ENCODE measurements at regions not wholly inside any gene's neighbourhood (a gene's known extent, or its start where the extent isn't known, plus 50 kb on each side); places are given as distances from the start of the nearest gene placed in this dataset.

GRCh38 chr5:172585114-172585513, 55.9 kb upstream of the NEURL1B start:
- TF ChIP-seq POLR2A (IDR thresholded peaks at IDR 0.05) (no peak), CTCF (IDR thresholded peaks at IDR 0.05) (no peak)
